Ascending aorta (tissue), 2 donors: ENCODE measurements at regions not wholly inside any gene's neighbourhood (a gene's known extent, or its start where the extent isn't known, plus 50 kb on each side); places are given as distances from the start of the nearest gene placed in this dataset.
"Not testable (repeated sequence)": the region's sequence is repeated elsewhere in the genome, so short reads cannot be mapped to it uniquely, and the experiment has no call there.

Experiments
- DNase-seq, 2 donors: peaks; one replicate each; pipeline ENCODE4 v3.0.0-alpha.2; 2019; ENCODE audit warnings: low spot score in 2 of 2
- H3K27ac ChIP-seq, 2 donors: fragments of 200-600 bp; sonication (generic); one replicate each; pipeline ENCODE4 v1.5.1; 2016 to 2017; ENCODE audit warnings: mild to moderate bottlenecking in 1 of 2
- H3K27me3 ChIP-seq: fragments of 200-600 bp; sonication (generic); one replicate; pipeline ENCODE4 v1.5.1; 2017
- H3K36me3 ChIP-seq, 2 donors: fragments of 200-600 bp; sonication (generic); one replicate each; pipeline ENCODE4 v1.5.1; 2016
- H3K4me1 ChIP-seq, 2 donors: fragments of 200-600 bp; sonication (generic); one replicate each; pipeline ENCODE4 v1.5.1; 2016 to 2017; ENCODE audit warnings: mild to moderate bottlenecking in 1 of 2
- H3K4me3 ChIP-seq, 2 donors: fragments of 200-600 bp; sonication (generic); one replicate each; pipeline ENCODE4 v1.5.1; 2016 to 2017; ENCODE audit warnings: mild to moderate bottlenecking in 1 of 2
- H3K9me3 ChIP-seq, 2 donors: fragments of 200-600 bp; sonication (generic); one replicate each; pipeline ENCODE4 v1.5.1; 2016
- intact Hi-C: fragments of 100-400 bp; cut with DNase I; formaldehyde crosslinking; loops from one replicate; pipeline ENCODE4 v1.15.1; 2023
- TF ChIP-seq, protein P1 (sequence below), 3 experiments: fragments of 200-600 bp in 2 of 3; fragments of 450-650 bp in 1 of 3; sonication (generic) in 2 of 3; IDR thresholded peaks; one replicate each; pipeline ENCODE4 v1.5.1; 2016 to 2019; ENCODE audit warnings: antibody characterized with exemption in 3 of 3, mild to moderate bottlenecking in 1 of 3, moderate library complexity in 1 of 3

DNA sequence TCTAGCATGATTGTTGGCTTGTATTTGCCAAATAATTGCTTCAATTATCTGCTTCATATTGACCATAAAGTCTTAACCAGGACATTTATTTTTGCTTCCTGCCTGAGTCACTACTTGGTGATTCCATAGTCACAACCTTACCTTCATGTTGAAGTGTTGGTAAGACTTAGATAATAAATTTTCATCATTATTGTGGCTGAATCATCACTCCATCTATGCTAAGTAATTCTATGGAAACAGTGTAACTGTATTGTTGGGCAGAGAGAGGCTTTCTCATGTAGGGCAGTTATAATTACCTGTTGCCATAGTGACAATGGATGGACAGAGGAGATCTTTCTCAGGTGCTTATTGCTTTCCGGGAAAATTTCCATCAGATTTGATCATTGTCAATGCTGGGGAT lies 330.7 kb upstream of the LRRC3B start:
- TF ChIP-seq, protein P1, sequence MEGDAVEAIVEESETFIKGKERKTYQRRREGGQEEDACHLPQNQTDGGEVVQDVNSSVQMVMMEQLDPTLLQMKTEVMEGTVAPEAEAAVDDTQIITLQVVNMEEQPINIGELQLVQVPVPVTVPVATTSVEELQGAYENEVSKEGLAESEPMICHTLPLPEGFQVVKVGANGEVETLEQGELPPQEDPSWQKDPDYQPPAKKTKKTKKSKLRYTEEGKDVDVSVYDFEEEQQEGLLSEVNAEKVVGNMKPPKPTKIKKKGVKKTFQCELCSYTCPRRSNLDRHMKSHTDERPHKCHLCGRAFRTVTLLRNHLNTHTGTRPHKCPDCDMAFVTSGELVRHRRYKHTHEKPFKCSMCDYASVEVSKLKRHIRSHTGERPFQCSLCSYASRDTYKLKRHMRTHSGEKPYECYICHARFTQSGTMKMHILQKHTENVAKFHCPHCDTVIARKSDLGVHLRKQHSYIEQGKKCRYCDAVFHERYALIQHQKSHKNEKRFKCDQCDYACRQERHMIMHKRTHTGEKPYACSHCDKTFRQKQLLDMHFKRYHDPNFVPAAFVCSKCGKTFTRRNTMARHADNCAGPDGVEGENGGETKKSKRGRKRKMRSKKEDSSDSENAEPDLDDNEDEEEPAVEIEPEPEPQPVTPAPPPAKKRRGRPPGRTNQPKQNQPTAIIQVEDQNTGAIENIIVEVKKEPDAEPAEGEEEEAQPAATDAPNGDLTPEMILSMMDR (IDR thresholded peaks at IDR 0.05): no peak
- Histone ChIP-seq H3K9me3 (no peaks in the 10 kb centered on the region), H3K27ac (no peak overlapping the region), H3K27me3 (no peaks in the 10 kb centered on the region), H3K4me1 (no peaks in the 10 kb centered on the region), H3K36me3 (no peaks in the 10 kb centered on the region), H3K4me3 (no peak overlapping the region)
- DNase-seq: no peak
- intact Hi-C loops: no loop called here

DNA sequence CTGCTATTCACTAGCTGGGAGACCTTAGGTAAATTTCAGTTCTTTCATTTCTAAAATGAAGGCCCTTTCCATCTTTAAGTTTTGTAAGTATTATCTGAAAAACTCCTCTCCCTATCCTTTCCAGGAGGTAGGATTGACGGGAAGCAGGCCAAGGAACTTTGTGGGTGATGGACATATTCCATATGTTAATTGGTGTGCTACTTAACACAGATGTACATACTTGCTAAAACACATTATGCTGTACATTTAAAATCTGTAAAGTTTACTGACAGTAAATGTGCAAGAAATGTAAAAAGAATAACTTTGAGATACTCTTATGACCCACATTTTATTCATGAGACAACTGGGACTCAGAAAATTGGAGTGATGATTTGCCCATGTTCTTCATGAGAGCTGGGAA lies 329.8 kb upstream of the LRRC3B start:
- H3K4me1 ChIP-seq: no peaks in the 10 kb centered on the region
- H3K9me3 ChIP-seq: no peaks in the 10 kb centered on the region

DNA sequence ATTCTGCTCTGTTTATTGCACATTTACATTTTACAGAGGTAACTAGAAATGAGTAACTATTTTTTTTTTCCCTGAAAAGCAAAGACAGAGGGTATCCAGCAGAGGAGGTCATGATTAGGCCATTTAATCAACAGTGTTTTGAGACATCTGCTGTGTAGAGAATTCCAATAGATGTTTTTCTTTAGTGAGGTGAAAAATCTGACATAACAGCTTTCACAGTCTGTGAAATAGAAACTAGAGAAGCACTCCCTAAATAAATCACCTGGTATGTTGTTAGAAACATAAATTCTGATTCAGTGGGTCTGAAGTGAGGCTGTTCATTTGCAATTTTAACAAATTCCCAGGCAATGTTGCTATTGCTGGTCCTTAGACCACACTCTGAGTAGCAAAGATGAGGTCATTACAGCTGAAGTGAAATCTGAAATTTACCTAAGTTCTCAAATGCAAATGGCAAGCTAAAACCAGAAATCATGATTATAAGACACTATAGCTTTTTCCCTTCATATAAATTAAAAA lies 329.2 kb upstream of the LRRC3B start:
- TF ChIP-seq, protein P1 (IDR thresholded peaks at IDR 0.05): no peak
- no peaks in the 10 kb centered on the region for H3K4me1 ChIP-seq
- no peak for DNase-seq
- H3K4me3 ChIP-seq: no peak overlapping the region
- intact Hi-C loops: no loop called here
- H3K36me3 ChIP-seq: no peaks in the 10 kb centered on the region
- no peaks in the 10 kb centered on the region for H3K9me3 ChIP-seq
- no peaks in the 10 kb centered on the region for H3K27me3 ChIP-seq
- H3K27ac ChIP-seq: no peak overlapping the region

More for the DNA sequence above, 329.8 kb upstream of the LRRC3B start:
- H3K36me3 ChIP-seq: no peaks in the 10 kb centered on the region
- intact Hi-C loops: no loop called here
- H3K27me3 ChIP-seq: no peaks in the 10 kb centered on the region
- TF ChIP-seq, protein P1 (IDR thresholded peaks at IDR 0.05): no peak
- DNase-seq: no peak
- no peak overlapping the region for H3K27ac ChIP-seq
- H3K4me3 ChIP-seq: no peak overlapping the region

DNA sequence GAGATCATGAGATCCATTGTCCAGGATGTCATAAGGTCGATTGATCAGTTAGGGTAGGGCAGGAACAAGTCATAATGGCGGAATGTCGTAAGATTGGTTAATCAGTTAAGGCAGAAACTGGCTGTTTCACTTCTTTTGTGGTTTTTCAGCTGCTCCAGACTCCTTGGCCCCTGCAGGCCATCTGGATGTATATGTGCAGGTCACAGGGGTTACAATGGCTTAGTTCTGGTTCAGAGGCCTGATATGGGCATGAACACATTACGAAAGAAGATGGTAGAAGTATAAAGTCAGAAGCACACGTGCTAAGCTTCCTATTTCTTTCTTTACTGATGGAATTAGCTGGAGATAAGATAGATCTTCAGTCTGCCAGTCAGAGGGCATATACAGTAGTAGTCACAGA lies 315.4 kb upstream of the LRRC3B start:
- intact Hi-C loops: no loop called here
- Histone ChIP-seq H3K27ac (no peak overlapping the region), H3K27me3 (no peaks in the 10 kb centered on the region), H3K9me3 (no peaks in the 10 kb centered on the region), H3K4me3 (no peak overlapping the region), H3K4me1 (no peaks in the 10 kb centered on the region), H3K36me3 (no peaks in the 10 kb centered on the region)
- TF ChIP-seq, protein P1 (IDR thresholded peaks at IDR 0.05): no peak
- DNase-seq: no peak

DNA sequence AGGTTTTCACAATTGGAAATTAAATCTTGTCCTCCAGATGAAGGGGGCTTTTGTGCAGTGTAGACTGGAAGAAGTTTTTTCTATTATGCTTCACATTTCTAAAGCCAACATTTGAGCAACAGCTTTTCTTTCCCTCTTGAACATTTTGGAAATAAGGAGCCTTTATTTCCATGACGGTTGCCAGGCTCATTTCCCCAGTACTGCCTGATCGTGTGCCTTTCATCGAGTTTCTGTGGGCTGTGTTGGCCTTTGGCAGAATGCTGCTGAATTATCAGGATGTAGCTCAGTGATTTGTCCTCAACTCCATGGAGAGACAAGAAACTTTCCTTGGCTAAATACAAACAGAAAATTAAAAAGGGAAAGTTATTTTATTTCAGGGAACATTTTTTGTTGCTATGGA lies 314.8 kb upstream of the LRRC3B start:
- Histone ChIP-seq H3K27ac (no peak overlapping the region), H3K27me3 (no peaks in the 10 kb centered on the region), H3K9me3 (no peaks in the 10 kb centered on the region), H3K4me3 (no peak overlapping the region), H3K4me1 (no peaks in the 10 kb centered on the region), H3K36me3 (no peaks in the 10 kb centered on the region)
- no peak for DNase-seq
- intact Hi-C loops: no loop called here
- TF ChIP-seq, protein P1 (IDR thresholded peaks at IDR 0.05): no peak

DNA sequence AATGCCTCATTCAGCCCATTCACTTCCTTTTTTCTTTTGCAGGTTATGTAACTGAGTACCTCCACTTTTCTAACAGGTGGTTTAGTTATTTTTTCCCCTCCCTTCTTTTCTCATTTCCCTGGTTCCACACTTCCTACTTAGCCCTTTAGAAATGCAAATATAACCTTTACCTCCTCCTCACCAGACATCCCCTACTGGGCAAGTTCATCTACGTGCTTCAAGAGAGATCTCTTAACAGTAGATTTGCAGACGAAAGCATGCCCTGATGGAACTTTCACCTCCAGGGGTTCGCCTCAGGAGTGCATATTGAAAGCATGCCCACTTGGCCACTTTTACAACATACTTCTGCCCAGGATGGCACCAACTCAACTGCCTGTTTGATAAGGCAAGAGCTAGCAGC lies 314.1 kb upstream of the LRRC3B start:
- TF ChIP-seq, protein P1 (IDR thresholded peaks at IDR 0.05): no peak
- no peaks in the 10 kb centered on the region for H3K9me3 ChIP-seq
- no peaks in the 10 kb centered on the region for H3K27me3 ChIP-seq
- no peaks in the 10 kb centered on the region for H3K4me1 ChIP-seq
- H3K36me3 ChIP-seq: no peaks in the 10 kb centered on the region
- no peak overlapping the region for H3K4me3 ChIP-seq
- intact Hi-C loops: no loop called here
- DNase-seq: no peak
- H3K27ac ChIP-seq: no peak overlapping the region

DNA sequence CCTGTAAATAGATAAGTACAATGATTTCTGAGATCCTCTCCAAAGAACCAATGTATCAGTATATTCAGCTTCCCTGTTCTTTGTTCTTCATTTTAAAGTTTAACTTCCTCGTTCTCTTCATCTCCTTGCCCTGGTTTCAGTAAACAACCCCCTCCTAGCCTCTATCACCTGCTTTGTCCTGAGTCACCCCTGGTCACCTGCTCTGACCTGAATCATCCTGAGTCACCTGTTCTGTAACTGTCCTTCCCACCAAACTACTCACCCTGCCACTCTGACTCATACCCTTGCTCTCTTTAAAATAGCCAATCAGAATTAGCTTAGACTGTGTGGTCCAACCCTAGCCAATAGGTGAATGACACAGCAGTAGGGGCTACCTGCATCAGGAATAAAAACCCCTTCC lies 313.0 kb upstream of the LRRC3B start:
- H3K27me3 ChIP-seq, H3K36me3 ChIP-seq, H3K4me1 ChIP-seq, H3K9me3 ChIP-seq, DNase-seq, H3K27ac ChIP-seq, intact Hi-C loops, H3K4me3 ChIP-seq: not testable (repeated sequence)
